ENCODE measurements at regions not wholly inside any gene's neighbourhood (a gene's known extent, or its start where the extent isn't known, plus 50 kb on each side); places are given as distances from the start of the nearest gene placed in this dataset.

GRCh38 chr2:129870685-129871241, 108.7 kb upstream of the RAB6C start:
- Histone ChIP-seq H3K4me3 (replicated peaks in 1 of 3; ENCODE audit: insufficient read depth in 1 of 3, low read depth in 2 of 3, low read length in 3 of 3) (no peak overlapping the region), H3K27ac (ENCODE audit: extremely low read length, insufficient read depth, low read length) (no peak overlapping the region), H2AFZ (ENCODE audit: low read length) (no peak overlapping the region), H3K9me3 (ENCODE audit: low read length) (no peaks in the 10 kb centered on the region), H4K20me1 (ENCODE audit: insufficient read depth, low read length) (no peaks in the 10 kb centered on the region), H3K4me1 (ENCODE audit: insufficient read depth, low read length) (no peaks in the 10 kb centered on the region), H3K36me3 (replicated peaks in 1 of 2; ENCODE audit: control insufficient read depth in 1 of 2, insufficient read depth in 2 of 2, low read length in 2 of 2) (no peaks in the 10 kb centered on the region), H3K9ac (ENCODE audit: insufficient read depth, low read depth, low read length) (no peak overlapping the region), H3K27me3 (ENCODE audit: control insufficient read depth in 1 of 2, insufficient read depth in 2 of 2, low read length in 2 of 2) (peaks cover 0 to 10% of the 10 kb centered on the region in 2 experiments; a peak in 3 of 5 replicates), H3K4me2 (ENCODE audit: low read depth, low read length) (no peak overlapping the region), H3K79me2 (ENCODE audit: insufficient read depth, low read length) (no peaks in the 10 kb centered on the region)
- CTCF ChIA-PET (ENCODE audit: low intra/inter-chr PET ratio, low total read pairs) = no interaction called here
- no peak for DNase-seq (ENCODE audit: low spot score)
- no peak for ATAC-seq
- POLR2A ChIA-PET = no interaction called here
- 11% methylated on average over 4 of the region's 4 CpGs for WGBS (ENCODE audit: low lambda C conversion rate)
- FAIRE-seq = no peak
- in situ Hi-C loops (cut with HindIII; ENCODE audit: extremely low pct_ligation_motif_present, low pct_unique_long_range_greater_than_20kb) = no loop called here
- TF ChIP-seq KAT7 (CRISPR knock-in tag; IDR thresholded peaks at IDR 0.05; ENCODE audit: borderline replicate concordance) (no peak), ZNF704 (CRISPR knock-in tag; IDR thresholded peaks at IDR 0.05; ENCODE audit: borderline replicate concordance) (no peak), DR1 (CRISPR knock-in tag; IDR thresholded peaks at IDR 0.05) (no peak), MBNL3 (CRISPR knock-in tag; conservative IDR thresholded peaks at IDR 0.05) (no peak), GFI1 (CRISPR knock-in tag; IDR thresholded peaks at IDR 0.05; ENCODE audit: borderline replicate concordance) (no peak), THAP8 (CRISPR knock-in tag; IDR thresholded peaks at IDR 0.05; ENCODE audit: borderline replicate concordance) (no peak)
- intact Hi-C loops (cut with micrococcal nuclease; ENCODE audit: unreplicated experiment) = no loop called here
- BruUV-seq (replicated peaks) = no TSS peak

GRCh38 chr2:129872446-129872845, 107.0 kb upstream of the RAB6C start:
- ATAC-seq = no peak
- no peak for DNase-seq (ENCODE audit: low spot score)
- no peak overlapping the region for H3K9ac ChIP-seq (ENCODE audit: insufficient read depth, low read depth, low read length)
- no peak overlapping the region for H3K4me3 ChIP-seq (replicated peaks in 1 of 3; ENCODE audit: insufficient read depth in 1 of 3, low read depth in 2 of 3, low read length in 3 of 3)
- in situ Hi-C loops (cut with HindIII; ENCODE audit: extremely low pct_ligation_motif_present, low pct_unique_long_range_greater_than_20kb) = no loop called here
- ChIA-PET POLR2A (no interaction called here), CTCF (ENCODE audit: low intra/inter-chr PET ratio, low total read pairs) (no interaction called here)
- no peaks in the 10 kb centered on the region for H3K9me3 ChIP-seq (ENCODE audit: low read length)
- BruUV-seq (replicated peaks) = no TSS peak
- no peak overlapping the region for H3K4me2 ChIP-seq (ENCODE audit: low read depth, low read length)
- H2AFZ ChIP-seq (ENCODE audit: low read length) = no peak overlapping the region
- H3K27me3 ChIP-seq (ENCODE audit: control insufficient read depth in 1 of 2, insufficient read depth in 2 of 2, low read length in 2 of 2) = peaks cover 0 to 23% of the 10 kb centered on the region in 2 experiments; a peak in 3 of 5 replicates
- no peaks in the 10 kb centered on the region for H3K79me2 ChIP-seq (ENCODE audit: insufficient read depth, low read length)
- intact Hi-C loops (cut with micrococcal nuclease; ENCODE audit: unreplicated experiment) = no loop called here
- no peaks in the 10 kb centered on the region for H3K36me3 ChIP-seq (replicated peaks in 1 of 2; ENCODE audit: control insufficient read depth in 1 of 2, insufficient read depth in 2 of 2, low read length in 2 of 2)
- H3K4me1 ChIP-seq (ENCODE audit: insufficient read depth, low read length) = no peaks in the 10 kb centered on the region
- FAIRE-seq = no peak
- WGBS (ENCODE audit: low lambda C conversion rate) = 54% methylated on average over 4 of the region's 4 CpGs
- H3K27ac ChIP-seq (ENCODE audit: extremely low read length, insufficient read depth, low read length) = no peak overlapping the region
- no peaks in the 10 kb centered on the region for H4K20me1 ChIP-seq (ENCODE audit: insufficient read depth, low read length)
- TF ChIP-seq ZNF546 (CRISPR knock-in tag; conservative IDR thresholded peaks at IDR 0.05) = no peak
- no peak for TF ChIP-seq HNF4G (IDR thresholded peaks at IDR 0.05; ENCODE audit: borderline replicate concordance, low read depth, low read length)
- no peak for TF ChIP-seq HNF4G (CRISPR knock-in tag; IDR thresholded peaks at IDR 0.05; ENCODE audit: borderline replicate concordance, low read depth)
- TF ChIP-seq FOSL1 (CRISPR knock-in tag; IDR thresholded peaks at IDR 0.05; ENCODE audit: borderline replicate concordance) = no peak
- no peak for TF ChIP-seq BCLAF1 (IDR thresholded peaks at IDR 0.05)
- TF ChIP-seq TSC22D2 (CRISPR knock-in tag; IDR thresholded peaks at IDR 0.05; ENCODE audit: borderline replicate concordance) = no peak
- TF ChIP-seq CREM (IDR thresholded peaks at IDR 0.05) = no peak
- no peak for TF ChIP-seq CREM (CRISPR knock-in tag; IDR thresholded peaks at IDR 0.05)
- TF ChIP-seq GABPA (IDR thresholded peaks at IDR 0.05; ENCODE audit: low read depth, low read length) = no peak
- no peak for TF ChIP-seq GABPA (CRISPR knock-in tag; IDR thresholded peaks at IDR 0.05; ENCODE audit: low read depth)
